HUES48 (cell line): ENCODE measurements at regions not wholly inside any gene's neighbourhood (a gene's known extent, or its start where the extent isn't known, plus 50 kb on each side); places are given as distances from the start of the nearest gene placed in this dataset.
"Not testable (repeated sequence)": the region's sequence is repeated elsewhere in the genome, so short reads cannot be mapped to it uniquely, and the experiment has no call there.

Experiments
- H3K27ac ChIP-seq: one replicate; pipeline ENCODE4 v1.7.0; 2013; ENCODE audit warnings: low read depth, low read length, inconsistent platforms
- H3K27me3 ChIP-seq: 2 replicates; pipeline ENCODE4 v1.6.1; 2013; ENCODE audit warnings: mild to moderate bottlenecking, low read length; ENCODE audit not compliant: control insufficient read depth, insufficient read depth
- H3K36me3 ChIP-seq: 2 replicates; pipeline ENCODE4 v1.6.1; 2013; ENCODE audit warnings: low read length; ENCODE audit not compliant: control insufficient read depth, insufficient read depth
- H3K4me1 ChIP-seq: 2 replicates; pipeline ENCODE4 v1.6.1; 2013; ENCODE audit warnings: mild to moderate bottlenecking, low read length; ENCODE audit not compliant: control insufficient read depth, insufficient read depth
- H3K4me3 ChIP-seq: 2 replicates; pipeline ENCODE4 v1.5.1; 2013; ENCODE audit warnings: mild to moderate bottlenecking, low read depth, low read length
- H3K9ac ChIP-seq: 2 replicates; pipeline ENCODE4 v1.6.1; 2013; ENCODE audit warnings: mild to moderate bottlenecking, low read depth, low read length, moderate library complexity
- H3K9me3 ChIP-seq: 2 replicates; pipeline ENCODE4 v1.6.1; 2013; ENCODE audit warnings: low read length; ENCODE audit not compliant: control insufficient read depth, insufficient read depth

DNA sequence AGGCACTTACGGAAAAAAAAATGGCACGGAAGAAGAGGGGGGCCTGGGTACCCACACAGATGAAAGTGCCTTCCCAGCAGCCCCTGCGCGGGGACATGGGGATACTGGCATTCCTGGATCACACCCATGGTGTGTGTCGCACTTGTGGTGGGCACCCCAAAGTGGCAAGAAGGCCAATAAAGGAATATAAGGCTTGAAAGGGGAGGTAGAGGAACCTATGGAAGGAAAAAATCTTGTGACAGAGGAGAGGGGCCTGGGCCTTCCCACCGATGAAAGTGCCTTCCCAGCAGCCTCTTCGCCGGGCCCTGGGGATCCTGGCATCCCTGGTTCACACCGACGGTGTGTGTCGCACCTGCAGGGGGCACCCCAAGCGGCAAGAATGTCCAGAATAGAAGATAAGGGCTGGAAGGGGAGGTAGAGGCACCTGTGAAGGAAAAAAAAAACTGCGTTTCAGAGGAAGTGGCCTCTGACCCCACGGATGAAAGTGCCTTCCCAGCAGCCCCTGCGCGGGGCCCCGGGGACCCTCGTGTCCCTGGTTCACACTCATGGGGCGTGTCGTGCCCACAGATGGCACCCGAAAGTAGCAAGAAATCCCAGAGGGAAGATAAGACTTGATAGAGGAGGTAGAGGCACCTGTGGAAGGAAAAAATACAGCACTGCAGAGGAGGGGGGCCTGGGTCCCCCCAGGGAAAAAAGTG is 284.0 kb downstream of the ALG10 start:
- H3K27me3 ChIP-seq: no peaks in the 10 kb centered on the region

DNA sequence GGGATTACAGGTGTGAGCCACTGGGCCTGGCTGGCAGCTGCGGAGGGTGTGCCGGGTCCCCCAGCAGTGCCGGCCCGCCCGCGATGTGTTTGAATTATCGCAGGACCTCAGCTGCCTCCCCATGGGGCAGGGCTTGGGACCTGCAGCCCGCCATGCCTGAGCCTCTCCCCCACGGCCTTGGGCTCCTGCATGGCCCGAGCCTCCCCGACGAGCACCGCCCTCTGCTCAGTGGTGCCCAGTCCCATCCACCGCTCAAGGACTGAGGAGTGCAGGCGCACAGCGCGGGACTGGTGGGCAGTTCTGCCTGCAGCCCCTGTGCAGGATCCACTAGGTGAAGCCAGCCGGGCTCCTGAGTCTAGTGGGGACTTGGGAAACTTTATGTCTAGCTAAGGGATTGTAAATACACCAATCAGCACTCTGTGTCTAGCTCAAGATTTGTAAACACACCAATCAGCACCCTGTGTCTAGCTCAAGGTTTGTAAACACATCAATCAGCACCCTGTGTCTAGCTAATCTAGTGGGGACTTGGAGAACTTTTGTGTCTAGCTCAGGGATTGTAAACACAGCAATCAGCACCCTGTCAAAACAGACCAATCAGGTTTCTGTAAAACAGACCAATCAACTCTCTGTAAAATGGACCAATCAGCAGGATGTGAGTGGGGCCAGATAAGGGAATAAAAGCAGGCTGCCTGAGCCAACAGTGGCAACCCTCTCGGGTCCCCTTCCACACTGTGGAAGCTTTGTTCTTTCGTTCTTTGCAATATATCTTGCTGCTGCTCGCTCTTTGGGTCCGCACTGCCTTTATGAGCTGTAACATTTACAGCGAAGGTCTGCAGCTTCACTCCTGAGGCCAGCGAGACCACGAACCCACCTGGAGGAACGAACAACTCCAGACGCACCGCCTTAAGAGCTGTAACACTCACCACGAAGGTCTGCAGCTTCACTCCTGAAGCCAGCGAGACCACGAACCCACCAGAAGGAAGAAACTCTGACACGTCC is 287.8 kb downstream of the ALG10 start:
- not testable (repeated sequence) for H3K36me3 ChIP-seq, H3K27ac ChIP-seq, H3K4me1 ChIP-seq, H3K27me3 ChIP-seq, H3K4me3 ChIP-seq, H3K9ac ChIP-seq
- peaks cover 93% of the 10 kb centered on the region for H3K9me3 ChIP-seq

More for the DNA sequence above, 284.0 kb downstream of the ALG10 start:
- no peaks in the 10 kb centered on the region for H3K36me3 ChIP-seq
- no peaks in the 10 kb centered on the region for H3K4me1 ChIP-seq
- no peak overlapping the region for H3K4me3 ChIP-seq
- no peak overlapping the region for H3K27ac ChIP-seq
- H3K9ac ChIP-seq: no peak overlapping the region
- peaks cover 93% of the 10 kb centered on the region for H3K9me3 ChIP-seq

DNA sequence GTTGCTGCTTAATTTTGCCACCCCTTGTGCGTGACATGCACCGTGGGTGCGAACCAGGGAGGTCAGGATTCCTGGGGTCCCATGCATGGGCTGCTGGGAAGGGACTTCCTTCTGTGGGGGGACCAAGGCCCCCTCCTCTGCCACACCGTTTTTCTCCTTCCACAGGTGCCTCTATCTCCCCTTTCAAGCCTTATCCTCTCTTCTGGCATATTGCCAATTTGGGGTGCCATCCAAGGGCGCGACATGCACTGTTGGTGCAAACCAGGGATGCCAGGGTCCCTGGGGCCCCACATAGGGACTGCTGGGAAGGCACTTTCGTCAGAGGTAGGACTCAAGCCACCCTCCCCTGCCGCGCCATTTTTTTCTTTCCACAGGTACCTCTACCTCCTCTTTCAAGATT is 289.0 kb downstream of the ALG10 start:
- H3K9me3 ChIP-seq: peaks cover 93% of the 10 kb centered on the region
- no peaks in the 10 kb centered on the region for H3K36me3 ChIP-seq
- H3K4me3 ChIP-seq: no peak overlapping the region
- no peak overlapping the region for H3K27ac ChIP-seq
- H3K9ac ChIP-seq: no peak overlapping the region
- no peaks in the 10 kb centered on the region for H3K4me1 ChIP-seq
- no peaks in the 10 kb centered on the region for H3K27me3 ChIP-seq

DNA sequence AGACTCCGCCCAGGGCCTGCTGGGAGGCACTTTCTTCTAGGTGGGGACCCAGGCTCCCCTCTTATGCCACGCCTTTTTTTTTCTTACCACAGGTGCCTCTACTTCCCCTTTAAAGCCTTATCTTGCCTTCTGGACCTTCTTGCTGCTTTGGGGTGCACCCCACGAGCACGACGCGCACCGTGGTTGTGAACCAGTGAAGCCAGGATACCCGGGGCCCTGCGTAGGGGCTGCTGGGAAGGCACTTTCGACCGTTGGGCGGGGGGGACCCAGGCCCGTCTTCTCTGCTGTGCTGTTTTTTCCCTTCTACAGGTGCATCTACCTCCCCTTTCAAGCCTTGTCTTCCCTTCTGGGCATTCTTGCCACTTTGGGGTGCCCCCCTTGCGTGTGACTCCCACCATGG is 305.4 kb downstream of the ALG10 start:
- Histone ChIP-seq H3K27ac (no peak overlapping the region), H3K9ac (no peak overlapping the region), H3K4me3 (no peak overlapping the region), H3K9me3 (peaks cover 100% of the 10 kb centered on the region), H3K4me1 (no peaks in the 10 kb centered on the region), H3K27me3 (no peaks in the 10 kb centered on the region), H3K36me3 (no peaks in the 10 kb centered on the region)

DNA sequence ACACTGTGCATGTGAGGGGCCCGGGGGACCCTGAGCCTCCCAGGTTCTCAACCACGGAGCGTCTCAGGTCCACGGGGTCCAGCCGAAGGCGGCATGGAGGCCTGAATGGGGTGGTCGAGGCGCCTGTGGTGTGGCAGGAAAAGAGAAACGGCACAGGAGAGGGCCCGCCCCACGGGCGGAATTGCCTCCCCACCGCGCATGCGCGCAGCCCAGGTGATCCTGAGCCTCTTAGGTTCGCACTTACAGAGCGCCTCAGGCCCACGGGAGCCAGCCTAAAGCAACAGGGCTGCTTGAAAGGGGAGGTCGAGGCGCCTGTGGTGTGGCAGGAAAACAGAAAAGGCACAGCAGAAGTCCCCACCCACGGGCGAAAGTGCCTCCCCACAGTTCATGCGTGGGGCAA is 311.0 kb downstream of the ALG10 start:
- H3K4me1 ChIP-seq: no peaks in the 10 kb centered on the region
- no peaks in the 10 kb centered on the region for H3K27me3 ChIP-seq
- H3K9me3 ChIP-seq: peaks cover 90% of the 10 kb centered on the region
- no peaks in the 10 kb centered on the region for H3K36me3 ChIP-seq
- H3K9ac ChIP-seq: no peak overlapping the region
- H3K27ac ChIP-seq: no peak overlapping the region
- no peak overlapping the region for H3K4me3 ChIP-seq

DNA sequence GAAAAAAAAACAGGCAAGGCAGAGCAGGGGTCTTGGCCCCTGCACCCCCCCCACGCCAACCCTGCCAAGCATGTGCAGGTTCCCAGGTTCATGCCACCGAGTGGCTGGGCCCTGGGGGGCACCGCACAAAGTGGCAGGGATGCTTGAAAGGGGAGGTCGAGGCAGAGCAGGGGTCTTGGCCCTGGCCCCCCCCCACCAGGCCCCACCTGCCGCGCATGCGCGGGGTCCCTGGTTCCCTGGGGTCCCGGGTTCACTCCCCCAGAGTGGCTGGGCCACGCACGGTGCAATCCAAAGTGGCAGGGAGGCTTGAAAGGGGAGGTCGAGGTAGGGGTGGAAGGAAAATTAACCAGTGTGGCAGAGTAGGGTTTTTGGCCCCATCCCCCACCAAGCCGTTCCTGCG is 312.2 kb downstream of the ALG10 start:
- Histone ChIP-seq H3K4me1 (no peaks in the 10 kb centered on the region), H3K4me3 (no peak overlapping the region), H3K27me3 (no peaks in the 10 kb centered on the region), H3K9me3 (peaks cover 90% of the 10 kb centered on the region), H3K27ac (no peak overlapping the region), H3K36me3 (no peaks in the 10 kb centered on the region), H3K9ac (no peak overlapping the region)

DNA sequence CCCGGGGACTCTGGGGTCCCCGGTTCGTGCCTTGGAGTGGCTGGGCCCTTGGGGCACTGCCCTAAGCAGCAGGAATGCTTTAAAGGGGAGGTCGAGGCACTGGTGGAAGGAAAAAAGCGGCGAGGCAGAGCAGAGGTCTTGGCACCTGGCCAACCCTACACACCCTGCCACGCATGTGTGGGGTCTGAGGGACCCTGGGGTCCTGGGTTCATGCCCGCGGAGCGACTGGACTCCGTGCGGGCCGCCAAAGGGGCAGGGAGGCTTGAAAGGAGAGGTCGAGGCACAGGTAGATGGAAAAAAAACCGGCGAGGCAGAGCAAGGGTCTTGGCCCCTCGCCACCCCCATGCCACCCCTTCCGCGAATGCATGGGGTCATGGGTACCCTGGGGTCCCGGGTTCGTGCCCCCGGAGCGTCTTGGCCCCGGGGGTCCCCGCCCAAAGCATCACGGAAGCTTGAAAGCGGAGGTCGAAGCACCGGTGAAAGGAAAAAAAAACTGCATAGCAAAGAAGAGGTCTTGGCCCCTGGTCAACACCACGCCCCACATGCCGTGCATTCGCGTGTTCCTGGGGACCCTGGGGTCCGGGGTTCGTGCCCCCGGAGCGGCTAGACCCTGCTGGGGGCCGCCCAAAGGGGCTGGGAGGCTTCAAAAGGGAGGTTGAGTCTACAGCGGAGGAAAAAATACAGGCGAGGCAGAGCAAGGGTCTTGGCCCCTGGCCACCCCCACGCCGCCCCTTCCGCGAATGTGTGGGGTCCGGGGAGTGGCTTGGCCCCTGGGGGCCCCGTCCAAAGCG is 312.9 kb downstream of the ALG10 start:
- Histone ChIP-seq H3K4me1 (no peaks in the 10 kb centered on the region), H3K27me3 (no peaks in the 10 kb centered on the region), H3K36me3 (no peaks in the 10 kb centered on the region), H3K27ac (no peak overlapping the region), H3K9me3 (peaks cover 90% of the 10 kb centered on the region), H3K4me3 (no peak overlapping the region), H3K9ac (no peak overlapping the region)

DNA sequence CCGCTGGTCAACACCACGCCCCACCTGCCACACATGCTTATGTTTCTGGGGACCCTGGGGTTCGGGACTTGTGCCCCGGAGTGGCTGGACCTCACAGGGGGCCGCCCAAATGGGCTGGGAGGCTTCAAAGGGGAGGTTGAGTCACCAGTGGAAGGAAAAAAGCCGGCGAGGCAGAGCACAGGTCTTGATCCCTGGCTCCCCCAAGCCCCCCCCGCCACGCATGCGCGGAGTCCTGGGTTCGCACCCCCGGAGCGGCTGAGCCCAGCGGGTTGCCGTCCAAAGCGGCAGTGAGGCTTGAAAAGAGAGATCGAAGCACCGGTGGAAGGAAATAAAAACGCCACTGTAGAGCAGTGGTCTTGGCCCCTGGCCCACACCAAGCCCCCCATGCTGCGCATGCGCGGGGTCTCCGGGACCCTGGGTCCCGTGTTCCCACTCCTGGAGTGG is 313.5 kb downstream of the ALG10 start:
- Histone ChIP-seq H3K27me3 (no peaks in the 10 kb centered on the region), H3K9ac (no peak overlapping the region), H3K4me3 (no peak overlapping the region), H3K27ac (no peak overlapping the region), H3K36me3 (no peaks in the 10 kb centered on the region), H3K4me1 (no peaks in the 10 kb centered on the region), H3K9me3 (peaks cover 85% of the 10 kb centered on the region)

DNA sequence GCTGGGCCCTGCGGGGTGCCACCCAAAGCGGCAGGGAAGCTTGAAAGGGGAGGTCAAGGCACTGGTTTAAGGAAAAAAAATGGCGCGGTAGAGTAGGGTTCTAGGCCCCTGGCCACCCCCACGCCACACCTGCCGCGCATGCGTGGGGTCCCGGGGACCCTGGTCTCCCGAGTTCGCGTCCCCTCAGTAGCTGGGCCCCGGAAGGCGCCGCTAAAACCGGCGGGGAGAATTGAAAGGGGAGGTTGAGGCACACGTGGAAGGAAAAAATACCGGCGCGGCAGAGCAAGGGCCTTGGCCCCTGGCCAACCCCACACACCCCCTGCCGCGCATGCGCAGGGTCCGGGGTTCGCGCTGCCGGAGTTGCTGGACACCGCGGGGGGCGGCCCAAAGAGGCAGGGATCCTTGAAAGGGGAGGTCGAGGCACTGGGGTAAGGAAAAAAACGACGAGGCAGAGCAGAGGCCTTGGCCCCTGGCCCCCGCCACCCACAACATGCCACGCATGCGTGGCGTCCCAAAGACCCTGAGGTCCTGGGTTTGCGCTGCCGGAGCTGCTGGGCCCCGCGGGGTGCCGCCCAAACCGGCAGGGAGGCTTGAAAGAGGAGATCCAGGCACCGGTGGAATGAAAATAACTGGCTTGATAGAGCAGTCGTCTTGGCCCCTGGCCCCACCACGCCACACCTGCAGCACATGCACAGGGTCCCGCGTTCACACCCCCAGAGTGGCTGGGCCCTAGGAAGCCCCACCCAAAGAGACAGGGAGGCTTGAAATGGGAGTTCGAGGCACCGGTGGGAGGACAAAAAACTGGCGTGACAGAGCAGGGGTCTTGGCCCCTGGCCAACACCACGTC is 314.5 kb downstream of the ALG10 start:
- Histone ChIP-seq H3K9me3 (peaks cover 80% of the 10 kb centered on the region), H3K27me3 (no peaks in the 10 kb centered on the region), H3K36me3 (no peaks in the 10 kb centered on the region), H3K27ac (no peak overlapping the region), H3K4me3 (no peak overlapping the region), H3K9ac (no peak overlapping the region), H3K4me1 (no peaks in the 10 kb centered on the region)

DNA sequence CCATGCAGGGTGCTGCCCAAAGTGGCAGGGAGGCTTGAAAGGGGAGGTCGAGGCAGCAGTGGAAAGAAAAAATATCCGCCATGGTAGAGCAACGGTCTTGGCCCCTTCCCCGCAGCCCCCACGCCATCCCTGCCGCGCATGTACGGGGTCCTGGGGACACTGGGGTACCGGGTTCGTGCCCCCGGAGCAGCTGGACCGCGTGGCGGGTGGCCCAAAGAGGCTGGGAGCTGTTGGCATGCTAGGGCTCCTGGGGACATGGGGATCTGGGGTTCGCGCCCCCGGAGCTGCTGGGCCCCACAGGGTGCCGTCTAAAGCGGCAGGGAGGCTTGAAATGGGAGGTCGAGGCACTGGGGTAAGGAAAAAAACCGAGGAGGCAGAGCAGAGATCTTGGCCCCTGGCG is 316.5 kb downstream of the ALG10 start:
- Histone ChIP-seq H3K9me3 (peaks cover 77% of the 10 kb centered on the region), H3K27ac (no peak overlapping the region), H3K36me3 (no peaks in the 10 kb centered on the region), H3K4me3 (no peak overlapping the region), H3K4me1 (no peaks in the 10 kb centered on the region), H3K9ac (no peak overlapping the region), H3K27me3 (no peaks in the 10 kb centered on the region)
